IPS-18c (cell line): ENCODE measurements at regions not wholly inside any gene's neighbourhood (a gene's known extent, or its start where the extent isn't known, plus 50 kb on each side); places are given as distances from the start of the nearest gene placed in this dataset.

Experiments
- H3K4me3 ChIP-seq: 2 replicates; pipeline ENCODE4 v1.7.0; 2013; ENCODE audit warnings: low read depth, mild to moderate bottlenecking, low read length, moderate library complexity; ENCODE audit not compliant: insufficient read depth
- H3K9me3 ChIP-seq: one replicate; pipeline ENCODE4 v1.6.1; 2013; ENCODE audit warnings: mild to moderate bottlenecking, low read length, moderate library complexity; ENCODE audit not compliant: control insufficient read depth, insufficient read depth

DNA sequence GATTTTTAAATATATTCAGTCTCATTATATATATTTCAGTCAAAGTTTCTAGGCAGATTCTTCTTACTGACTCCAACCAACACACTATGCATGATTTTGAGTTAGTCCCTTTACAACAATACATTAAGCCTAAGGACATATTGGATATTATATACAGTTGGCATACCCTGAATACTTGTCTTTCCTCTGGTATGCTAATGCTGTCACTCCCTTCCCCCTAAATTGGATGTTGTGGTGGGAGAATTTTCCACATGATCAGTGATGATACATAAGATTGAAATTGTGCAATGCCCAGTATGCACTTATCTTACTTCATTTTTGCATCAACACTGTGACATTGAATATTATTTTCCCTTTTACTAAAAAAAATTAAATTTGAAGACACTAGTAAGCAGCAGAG, 935.2 kb downstream of the PCDH7 start:
- Histone ChIP-seq H3K9me3 (no peaks in the 10 kb centered on the region), H3K4me3 (no peak overlapping the region)

DNA sequence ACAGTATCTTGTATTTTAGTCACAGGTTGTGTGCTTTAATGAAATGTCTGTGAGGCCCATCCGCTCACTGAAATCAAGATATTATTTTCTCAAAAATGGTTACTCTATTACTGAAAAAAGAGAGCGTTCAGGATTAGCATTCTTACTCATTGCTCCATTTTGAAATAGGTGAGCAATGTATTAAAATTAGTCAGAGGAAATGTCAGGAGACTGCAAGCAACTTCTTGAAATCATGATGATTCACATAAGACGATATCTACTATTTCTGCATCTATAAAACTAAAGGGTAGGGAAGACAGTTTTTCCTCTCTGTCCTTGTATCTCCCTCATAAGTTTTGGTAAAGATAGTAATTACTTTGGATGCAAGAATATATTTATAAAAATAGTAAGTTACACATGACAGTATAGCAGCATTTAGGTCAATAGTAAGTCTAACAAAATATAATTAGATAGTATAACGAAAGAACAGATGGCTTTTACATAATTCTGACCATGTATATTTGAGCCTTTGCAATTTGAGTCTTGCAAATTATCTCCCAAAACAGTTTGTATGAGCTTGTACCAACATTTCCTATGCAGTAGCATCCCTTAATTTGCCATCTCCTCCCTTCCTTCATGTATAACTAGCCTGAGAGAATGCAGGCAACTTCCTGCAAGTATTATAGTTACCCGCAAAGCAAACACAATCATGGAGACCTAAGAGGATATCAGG, 937.8 kb downstream of the PCDH7 start:
- H3K4me3 ChIP-seq, result no peak overlapping the region

DNA sequence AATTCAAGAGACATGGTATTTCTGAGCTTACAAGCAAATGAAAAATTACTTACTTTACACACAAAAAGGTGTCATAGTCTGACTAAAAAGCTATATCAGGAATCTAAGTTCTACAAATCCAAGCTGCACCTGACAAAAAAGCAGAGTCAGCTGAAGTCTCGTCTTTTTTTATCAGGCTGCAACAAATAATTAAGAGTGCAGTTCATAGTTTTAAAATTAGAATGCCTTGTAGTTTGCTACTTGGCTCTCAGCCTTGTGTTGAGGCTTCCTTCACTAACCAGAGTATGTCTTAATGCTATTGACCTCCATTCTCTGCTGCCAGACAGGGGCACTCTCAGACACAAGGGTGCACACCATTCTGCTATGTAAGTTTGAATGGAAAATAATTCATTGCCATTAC, 940.7 kb downstream of the PCDH7 start:
- Histone ChIP-seq H3K4me3 (no peak overlapping the region), H3K9me3 (no peaks in the 10 kb centered on the region)

More for the DNA sequence above, 937.8 kb downstream of the PCDH7 start:
- no peaks in the 10 kb centered on the region for H3K9me3 ChIP-seq

DNA sequence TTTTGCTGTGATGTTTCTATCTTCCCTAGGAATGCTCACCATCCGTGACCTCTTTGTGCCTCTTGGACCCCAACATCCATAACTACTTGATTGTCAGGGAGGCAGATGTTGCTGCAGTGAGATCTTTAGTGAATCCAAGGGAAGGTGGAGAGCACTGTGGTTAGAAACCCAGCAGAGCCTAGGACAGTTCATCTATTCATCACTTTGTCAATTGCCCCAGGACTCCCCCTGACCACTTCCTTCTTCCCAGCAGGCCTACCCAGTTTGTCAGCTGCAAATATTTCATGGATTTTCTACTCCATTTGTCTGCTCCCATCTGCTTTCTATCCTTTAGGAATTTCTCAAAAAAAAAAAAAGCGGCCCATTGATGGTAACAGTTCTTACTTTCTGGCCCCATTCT, 942.8 kb downstream of the PCDH7 start:
- Histone ChIP-seq H3K9me3 (no peaks in the 10 kb centered on the region), H3K4me3 (no peak overlapping the region)

DNA sequence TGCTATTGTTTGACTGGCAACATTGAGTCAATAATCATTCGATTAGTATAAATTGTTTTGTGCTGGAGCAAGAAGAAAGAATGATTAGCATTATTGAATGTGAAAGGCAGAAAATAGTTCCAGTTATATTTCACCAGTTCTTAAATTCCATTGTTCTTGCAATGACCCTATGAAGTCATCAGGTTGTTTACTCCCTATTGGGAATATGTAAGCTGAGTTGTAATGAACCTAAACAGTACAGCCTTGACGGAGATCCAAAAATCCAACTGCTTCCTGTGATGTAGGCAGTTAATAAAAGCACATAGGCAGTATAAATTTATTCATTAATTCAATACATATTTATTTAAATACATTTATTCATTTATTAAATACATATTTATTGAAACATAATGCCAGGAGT, 947.5 kb downstream of the PCDH7 start:
- Histone ChIP-seq H3K9me3 (no peaks in the 10 kb centered on the region), H3K4me3 (no peak overlapping the region)

DNA sequence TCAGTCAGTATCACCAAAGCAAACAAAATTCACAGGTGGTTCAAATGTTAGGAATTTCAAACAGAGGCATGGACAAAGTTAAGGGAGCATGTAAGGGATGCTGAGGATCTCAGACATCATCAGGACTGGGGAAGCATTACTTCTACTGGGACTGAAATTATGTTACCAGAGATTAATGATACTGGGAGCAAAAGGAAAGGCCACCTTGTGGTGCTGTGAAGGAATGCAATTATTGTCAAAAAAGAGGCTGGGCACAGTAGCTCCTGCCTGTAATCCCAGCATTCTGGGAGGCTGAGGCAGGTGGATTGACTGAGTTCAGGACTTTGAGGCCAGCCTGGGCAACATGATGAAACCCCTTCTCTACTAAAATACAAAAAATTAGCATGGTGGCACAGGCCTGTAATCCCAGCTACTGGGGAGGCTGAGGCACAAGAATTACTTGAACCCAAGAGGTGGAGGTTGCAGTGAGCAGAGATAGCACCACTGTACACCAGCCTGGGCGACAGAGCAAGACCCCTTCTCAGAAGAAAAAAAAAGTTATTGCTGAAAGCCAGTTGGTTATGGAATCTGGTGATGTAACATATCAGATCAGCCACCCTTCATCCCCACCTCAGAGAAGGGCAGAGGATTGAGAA, 954.3 kb downstream of the PCDH7 start:
- no peak overlapping the region for H3K4me3 ChIP-seq

DNA sequence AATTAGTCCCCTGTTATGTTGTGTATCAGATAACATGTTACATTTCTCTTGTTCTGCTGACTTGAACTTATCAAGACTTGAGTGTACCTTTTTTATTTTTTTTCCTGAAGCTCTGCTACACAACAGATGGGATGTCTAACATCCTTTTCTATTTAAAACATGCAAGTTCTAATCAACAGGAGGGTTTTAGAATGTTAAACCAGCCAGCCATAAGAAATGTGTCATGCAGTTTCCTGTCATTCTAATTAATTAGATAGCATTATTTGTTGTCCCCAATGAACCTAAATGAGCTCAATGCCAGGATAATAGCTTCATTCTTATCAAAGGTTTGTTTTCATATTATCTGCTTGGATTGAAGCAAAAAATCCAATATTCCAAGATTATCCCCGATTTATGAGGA, 958.2 kb downstream of the PCDH7 start:
- Histone ChIP-seq H3K9me3 (no peaks in the 10 kb centered on the region), H3K4me3 (no peak overlapping the region)

More for the DNA sequence above, 954.3 kb downstream of the PCDH7 start:
- no peaks in the 10 kb centered on the region for H3K9me3 ChIP-seq

DNA sequence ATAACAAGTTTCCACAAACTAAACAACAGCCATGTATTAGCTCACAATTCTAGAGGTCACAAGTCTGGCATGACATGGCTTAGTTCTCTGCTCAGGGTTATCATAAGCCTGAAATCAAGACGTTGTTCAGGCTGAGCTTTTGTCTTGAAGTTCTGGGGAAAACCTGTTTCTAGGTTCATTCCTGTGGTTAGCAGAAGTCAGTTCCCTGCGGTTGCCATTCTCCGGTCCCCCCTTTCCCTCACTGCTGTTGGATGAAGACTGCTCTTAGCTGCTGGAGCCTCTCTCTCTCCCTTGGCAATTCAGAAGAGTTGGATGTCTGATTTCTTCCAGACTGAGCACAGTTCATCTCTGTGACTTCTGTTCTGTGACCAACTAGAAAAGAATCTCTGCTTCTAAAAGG, 962.6 kb downstream of the PCDH7 start:
- no peak overlapping the region for H3K4me3 ChIP-seq
- no peaks in the 10 kb centered on the region for H3K9me3 ChIP-seq

DNA sequence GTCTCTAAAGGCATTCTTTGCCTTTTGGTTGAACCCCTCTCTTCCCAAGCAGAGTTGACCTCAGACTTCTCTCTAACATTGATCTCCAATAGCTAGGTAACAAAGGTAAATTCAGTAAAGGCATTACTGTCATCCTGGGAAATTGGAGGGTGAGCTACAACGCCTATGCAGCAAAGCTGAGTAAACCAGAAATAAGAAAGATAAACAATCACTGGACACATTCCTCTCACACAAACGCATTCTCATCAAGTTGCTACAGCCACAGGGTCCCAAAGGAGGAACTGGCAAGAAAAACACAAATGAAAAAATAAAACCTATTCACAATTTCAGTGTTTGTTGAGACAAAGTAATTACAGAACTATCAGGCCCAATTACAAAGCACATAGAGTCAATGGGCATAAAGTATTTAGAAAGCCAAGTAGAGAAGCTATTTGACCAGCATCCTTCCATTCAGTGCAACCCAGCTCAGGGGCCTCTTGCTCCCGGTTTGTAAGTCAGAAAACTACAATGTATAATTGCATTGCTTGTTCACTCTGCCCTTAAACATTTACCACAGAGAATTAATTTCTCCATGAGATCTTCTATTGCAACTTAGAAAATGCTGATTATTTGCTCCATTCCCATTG, 967.7 kb downstream of the PCDH7 start:
- H3K4me3 ChIP-seq, result no peak overlapping the region
- H3K9me3 ChIP-seq, result no peaks in the 10 kb centered on the region

DNA sequence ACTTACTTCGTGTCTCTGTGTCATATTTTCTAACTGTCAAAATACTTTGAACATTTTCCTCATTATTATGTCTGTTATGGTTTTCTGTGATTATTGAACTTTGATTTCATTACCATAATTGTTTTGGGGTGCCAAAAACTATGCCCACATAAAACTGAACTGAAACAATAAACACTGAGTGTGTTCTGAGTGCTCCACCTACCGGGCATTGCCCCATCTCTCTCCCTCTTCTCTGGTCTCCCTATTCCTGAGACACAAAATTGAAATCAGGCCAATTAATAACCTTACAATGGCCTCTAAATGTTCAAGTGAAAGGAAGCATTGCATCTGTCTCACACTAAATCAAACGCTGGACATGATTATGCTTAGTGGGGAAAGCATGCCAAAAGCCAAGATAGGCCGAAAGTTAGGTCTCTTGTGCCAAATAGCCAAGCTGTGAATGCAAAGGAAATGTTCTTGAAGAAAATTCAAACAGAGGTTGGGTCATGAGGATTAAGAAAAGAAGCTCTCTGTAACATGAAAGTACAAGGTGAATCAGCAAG, 972.3 kb downstream of the PCDH7 start:
- H3K9me3 ChIP-seq, result no peaks in the 10 kb centered on the region
- no peak overlapping the region for H3K4me3 ChIP-seq

DNA sequence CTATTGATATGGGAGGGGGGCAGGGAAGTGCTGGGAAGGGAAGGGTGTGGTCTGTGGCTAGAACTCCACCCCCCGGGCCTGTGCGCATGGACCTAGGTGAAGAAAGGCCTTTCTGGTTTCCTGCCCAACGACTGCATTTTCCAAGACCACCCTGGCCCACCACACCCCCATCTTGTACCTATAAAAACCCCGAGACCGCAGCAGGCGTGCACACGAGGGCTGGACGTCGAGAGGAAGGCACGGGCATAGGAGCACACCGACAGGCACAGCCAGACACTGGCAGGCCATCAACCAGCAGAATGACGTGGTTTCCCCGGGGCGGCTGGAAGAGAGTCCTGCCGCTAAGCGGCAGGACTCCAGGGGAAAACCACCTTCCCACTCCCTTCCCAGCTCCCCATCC, 981.1 kb downstream of the PCDH7 start:
- no peak overlapping the region for H3K4me3 ChIP-seq
- H3K9me3 ChIP-seq, result no peaks in the 10 kb centered on the region

DNA sequence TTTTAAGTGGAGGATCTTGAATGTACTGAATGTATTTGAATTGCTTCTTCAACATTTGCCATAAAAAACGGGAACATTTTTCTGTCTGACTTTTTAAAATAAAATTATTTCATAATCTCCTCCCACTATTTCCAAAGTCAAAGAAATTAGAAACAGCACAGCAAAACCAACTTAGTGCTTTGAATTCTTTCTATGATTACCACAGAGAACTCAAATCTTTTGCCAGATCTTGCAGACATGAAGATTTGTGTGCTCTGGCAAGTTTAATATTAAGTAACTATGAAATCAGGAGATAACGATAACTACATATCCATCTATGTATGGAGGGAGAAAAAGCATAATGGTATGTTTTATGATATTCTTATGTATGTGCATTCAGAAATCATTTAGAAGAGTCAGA, 982.2 kb downstream of the PCDH7 start:
- H3K9me3 ChIP-seq, result no peaks in the 10 kb centered on the region
- no peak overlapping the region for H3K4me3 ChIP-seq

DNA sequence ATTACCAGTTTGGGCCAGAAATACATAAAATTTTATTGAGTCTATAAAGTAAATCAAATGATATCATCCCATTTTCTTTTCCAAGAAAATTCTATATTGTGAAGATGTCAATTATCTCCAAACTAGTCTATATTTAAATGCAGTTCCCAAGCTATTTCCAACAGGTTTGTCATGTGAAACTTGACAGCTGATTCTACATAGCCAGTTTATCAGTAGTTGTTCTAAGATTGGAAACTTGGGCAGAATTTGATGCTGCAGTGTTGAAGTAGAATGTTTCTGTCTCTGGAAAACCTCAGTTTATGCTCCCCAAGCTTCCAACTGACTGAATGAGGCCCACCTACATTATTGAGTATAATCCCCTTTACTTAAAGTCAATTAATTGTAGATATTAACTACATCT, 994.1 kb downstream of the PCDH7 start:
- H3K9me3 ChIP-seq, result no peaks in the 10 kb centered on the region
- no peak overlapping the region for H3K4me3 ChIP-seq

DNA sequence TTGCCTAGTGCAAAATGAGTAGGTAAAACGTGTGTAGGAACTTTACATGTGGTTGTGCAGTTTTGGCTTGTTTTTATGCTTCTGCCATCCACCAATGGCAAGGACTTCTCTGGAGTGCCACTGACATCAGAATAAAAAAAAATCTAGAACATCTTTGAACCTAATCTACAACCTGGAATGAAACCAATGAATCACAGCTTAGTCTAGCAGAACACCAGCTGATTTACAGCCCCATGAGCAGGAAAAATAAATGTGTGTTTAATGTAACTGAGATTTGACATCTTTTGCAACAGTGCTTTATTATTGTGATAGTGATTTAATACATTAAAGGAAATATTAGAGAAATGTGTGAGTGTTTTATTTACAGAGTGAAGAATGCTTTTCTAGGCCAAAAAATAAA, 995.1 kb downstream of the PCDH7 start:
- no peak overlapping the region for H3K4me3 ChIP-seq
- no peaks in the 10 kb centered on the region for H3K9me3 ChIP-seq

DNA sequence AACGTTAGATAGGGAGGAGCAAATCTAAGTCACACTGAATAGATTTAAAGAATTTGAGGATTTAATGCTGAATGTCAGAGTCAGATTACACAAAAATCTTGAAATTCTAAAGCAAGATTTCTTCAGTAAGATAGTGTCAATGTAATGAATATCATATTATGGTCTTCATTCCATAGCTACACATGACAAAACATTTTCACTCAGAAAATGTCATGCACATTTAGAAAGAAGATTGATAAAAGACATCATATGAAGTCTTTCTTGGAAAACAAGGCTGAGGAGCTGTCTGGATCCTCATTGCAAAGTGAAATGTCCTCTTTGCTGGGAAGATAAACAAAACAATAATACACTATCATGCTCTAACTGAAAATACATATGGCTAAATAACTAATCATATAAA, 1006.9 kb downstream of the PCDH7 start:
- H3K4me3 ChIP-seq, result no peak overlapping the region
- H3K9me3 ChIP-seq, result no peaks in the 10 kb centered on the region

DNA sequence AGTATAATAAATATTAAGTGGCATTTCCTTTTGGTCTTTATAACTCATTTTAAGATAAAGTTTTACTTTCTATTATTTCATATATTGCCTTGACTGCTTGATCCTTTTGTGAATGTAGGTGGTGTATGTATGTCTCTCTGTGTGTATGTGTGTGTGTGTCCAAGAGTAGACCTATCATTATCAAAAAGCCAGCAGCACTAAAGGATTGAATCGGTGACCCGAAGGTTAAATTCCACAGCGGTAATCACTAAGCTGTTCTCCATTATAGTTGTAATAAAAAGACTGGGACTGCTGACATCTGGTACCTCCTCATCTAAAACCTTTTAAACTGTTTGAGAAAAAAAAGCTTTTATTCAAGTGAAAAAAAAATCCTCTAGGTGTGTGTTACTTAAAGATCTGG, 1014.8 kb downstream of the PCDH7 start:
- H3K4me3 ChIP-seq, result no peak overlapping the region

DNA sequence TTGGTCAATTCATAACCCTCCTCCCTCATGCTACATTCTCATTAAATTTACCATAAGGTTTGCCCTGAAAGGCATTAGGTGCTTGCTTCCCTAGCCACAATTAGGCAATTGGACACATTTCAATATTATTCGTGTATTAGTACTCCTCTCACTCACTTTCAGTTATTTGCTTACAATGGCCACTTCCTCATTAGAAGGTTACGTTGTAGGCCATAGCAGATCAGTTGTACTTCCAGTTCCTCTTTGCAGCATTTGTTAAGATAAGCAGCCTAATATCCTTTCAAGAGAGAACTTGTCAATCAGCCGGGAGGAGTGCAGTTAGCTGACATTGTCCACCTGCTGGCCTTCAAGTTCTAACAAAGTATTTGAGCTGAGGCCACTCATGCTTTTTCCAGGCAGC, 1017.2 kb downstream of the PCDH7 start:
- no peaks in the 10 kb centered on the region for H3K9me3 ChIP-seq
- no peak overlapping the region for H3K4me3 ChIP-seq

More for the DNA sequence above, 1014.8 kb downstream of the PCDH7 start:
- no peaks in the 10 kb centered on the region for H3K9me3 ChIP-seq

DNA sequence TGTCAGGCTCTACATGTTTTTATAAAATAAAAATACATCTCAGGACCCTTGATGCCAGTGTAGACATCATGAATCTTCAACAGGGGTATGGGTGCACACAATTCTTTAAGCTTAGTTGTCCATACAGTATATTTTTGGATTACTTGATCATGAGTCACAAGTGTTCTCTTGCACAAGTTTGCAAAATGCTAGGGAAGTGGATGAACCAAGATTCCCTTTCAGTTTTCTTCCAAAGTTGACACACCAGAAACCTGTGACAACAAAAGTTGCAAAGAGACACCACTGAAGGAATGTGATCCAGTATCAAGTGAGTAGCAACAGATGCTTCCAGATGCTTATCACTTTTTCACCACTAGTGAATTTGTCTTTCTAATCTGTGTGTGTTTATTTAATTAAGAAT, 1021.2 kb downstream of the PCDH7 start:
- Histone ChIP-seq H3K9me3 (no peaks in the 10 kb centered on the region), H3K4me3 (no peak overlapping the region)
